GM21576 (cell line): ENCODE measurements at regions not wholly inside any gene's neighbourhood (a gene's known extent, or its start where the extent isn't known, plus 50 kb on each side); places are given as distances from the start of the nearest gene placed in this dataset.

ENCODE experiments used
- ATAC-seq: cut with Tn5 transposase; IDR thresholded peaks from one replicate; pipeline ENCODE4 v1.9.1; 2021; ENCODE audit warnings: mild to moderate bottlenecking, moderate library complexity; ENCODE audit not compliant: unreplicated experiment

GRCh38 chr11:112354364-112354763 lies 93.7 kb upstream of the PLET1 start:
- ATAC-seq, result no peak

GRCh38 chr11:112355726-112356125 lies 95.1 kb upstream of the PLET1 start:
- no peak for ATAC-seq

GRCh38 chr11:112357488-112357887 lies 96.8 kb upstream of the PLET1 start:
- no peak for ATAC-seq

- no peak for ATAC-seq
These were observed 100.7 kb upstream of the PLET1 start for GRCh38 chr11:112361396-112361795.

GRCh38 chr11:112363527-112363926 lies 102.9 kb upstream of the PLET1 start:
- no peak for ATAC-seq

GRCh38 chr11:112364962-112365481 lies 104.4 kb upstream of the PLET1 start:
- ATAC-seq, result no peak

- ATAC-seq, result no peak
These were observed 105.4 kb upstream of the PLET1 start for GRCh38 chr11:112366012-112366411.

GRCh38 chr11:112366777-112367176 lies 106.1 kb upstream of the PLET1 start:
- ATAC-seq, result no peak

GRCh38 chr11:112367461-112367860 lies 106.8 kb upstream of the PLET1 start:
- ATAC-seq, result no peak

GRCh38 chr11:112367895-112368294 lies 107.2 kb upstream of the PLET1 start:
- no peak for ATAC-seq

- no peak for ATAC-seq
These were observed 107.7 kb upstream of the PLET1 start for GRCh38 chr11:112368381-112368780.

- ATAC-seq, result no peak
These were observed 108.7 kb upstream of the PLET1 start for GRCh38 chr11:112369374-112369773.

GRCh38 chr11:112369916-112370315 lies 109.3 kb upstream of the PLET1 start:
- no peak for ATAC-seq

- no peak for ATAC-seq
These were observed 114.0 kb upstream of the PLET1 start for GRCh38 chr11:112374486-112375140.

- no peak for ATAC-seq
These were observed 117.3 kb upstream of the PLET1 start for GRCh38 chr11:112377946-112378345.

GRCh38 chr11:112380464-112380863 lies 119.8 kb upstream of the PLET1 start:
- ATAC-seq, result no peak

GRCh38 chr11:112381578-112381977 lies 120.9 kb upstream of the PLET1 start:
- no peak for ATAC-seq

GRCh38 chr11:112382561-112382960 lies 121.9 kb upstream of the PLET1 start:
- ATAC-seq, result no peak

- ATAC-seq, result no peak
These were observed 127.8 kb upstream of the PLET1 start for GRCh38 chr11:112388496-112388895.

GRCh38 chr11:112391086-112391485 lies 130.4 kb upstream of the PLET1 start:
- no peak for ATAC-seq

- ATAC-seq, result no peak
These were observed 132.2 kb upstream of the PLET1 start for GRCh38 chr11:112392904-112393303.

GRCh38 chr11:112394304-112394703 lies 133.6 kb upstream of the PLET1 start:
- ATAC-seq, result no peak

- no peak for ATAC-seq
These were observed 135.4 kb upstream of the PLET1 start for GRCh38 chr11:112396076-112396475.
